ENCODE measurements at regions not wholly inside any gene's neighbourhood (a gene's known extent, or its start where the extent isn't known, plus 50 kb on each side); places are given as distances from the start of the nearest gene placed in this dataset.

DNA sequence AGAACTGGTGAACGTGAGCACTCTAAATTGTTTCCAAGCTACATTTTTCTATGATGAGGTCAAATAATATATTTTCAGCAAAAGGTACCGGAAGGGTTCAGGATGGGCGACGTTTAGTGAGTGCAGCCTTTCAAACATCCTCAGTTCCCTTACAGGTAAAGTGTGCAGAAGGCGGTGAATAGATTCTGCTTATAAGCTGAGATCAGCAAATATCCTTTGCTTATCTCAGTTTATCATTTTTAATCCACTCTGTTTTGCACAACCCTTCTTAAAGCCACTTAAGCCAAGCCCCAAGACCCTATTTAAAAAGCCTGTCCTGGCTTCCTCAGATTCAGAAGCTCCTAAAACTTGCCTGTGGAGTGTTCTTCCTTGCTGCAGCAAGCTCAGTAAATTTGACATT lies 103.1 kb upstream of the DGKB start:
- CTCF ChIA-PET, result interaction anchor here (0.6 to 3.2 kb wide), 3 partner anchors 10 to 855 kb away, joined by 3 to 15 read pairs (median 3); no protein-coding TSS in a partner anchor
- POLR2A ChIA-PET, result no interaction called here
- TF ChIP-seq TARDBP (IDR thresholded peaks at IDR 0.05) (no peak), SP1 (IDR thresholded peaks at IDR 0.05) (no peak), ARNT (IDR thresholded peaks at IDR 0.05) (no peak), CTBP1 (IDR thresholded peaks at IDR 0.05; ENCODE audit: borderline replicate concordance) (no peak), SUZ12 (IDR thresholded peaks at IDR 0.05) (no peak), ELF4 (IDR thresholded peaks at IDR 0.05) (no peak), HDGF (IDR thresholded peaks at IDR 0.05; ENCODE audit: borderline replicate concordance) (no peak), FOXM1 (IDR thresholded peaks at IDR 0.05; ENCODE audit: borderline replicate concordance) (no peak), NFRKB (IDR thresholded peaks at IDR 0.05) (no peak), BHLHE40 (IDR thresholded peaks at IDR 0.05; ENCODE audit: borderline replicate concordance) (no peak), LEF1 (IDR thresholded peaks at IDR 0.05; ENCODE audit: borderline replicate concordance) (no peak), L3MBTL2 (conservative IDR thresholded peaks at IDR 0.05) (no peak), FOXA1 (IDR thresholded peaks at IDR 0.05) (no peak), FOXK2 (IDR thresholded peaks at IDR 0.05) (no peak), ZNF384 (IDR thresholded peaks at IDR 0.05) (no peak)
- TF ChIP-seq, protein P1, sequence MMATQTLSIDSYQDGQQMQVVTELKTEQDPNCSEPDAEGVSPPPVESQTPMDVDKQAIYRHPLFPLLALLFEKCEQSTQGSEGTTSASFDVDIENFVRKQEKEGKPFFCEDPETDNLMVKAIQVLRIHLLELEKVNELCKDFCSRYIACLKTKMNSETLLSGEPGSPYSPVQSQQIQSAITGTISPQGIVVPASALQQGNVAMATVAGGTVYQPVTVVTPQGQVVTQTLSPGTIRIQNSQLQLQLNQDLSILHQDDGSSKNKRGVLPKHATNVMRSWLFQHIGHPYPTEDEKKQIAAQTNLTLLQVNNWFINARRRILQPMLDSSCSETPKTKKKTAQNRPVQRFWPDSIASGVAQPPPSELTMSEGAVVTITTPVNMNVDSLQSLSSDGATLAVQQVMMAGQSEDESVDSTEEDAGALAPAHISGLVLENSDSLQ (IDR thresholded peaks at IDR 0.05), result no peak
- DNase-seq (ENCODE audit: extremely low spot score), result no peak

DNA sequence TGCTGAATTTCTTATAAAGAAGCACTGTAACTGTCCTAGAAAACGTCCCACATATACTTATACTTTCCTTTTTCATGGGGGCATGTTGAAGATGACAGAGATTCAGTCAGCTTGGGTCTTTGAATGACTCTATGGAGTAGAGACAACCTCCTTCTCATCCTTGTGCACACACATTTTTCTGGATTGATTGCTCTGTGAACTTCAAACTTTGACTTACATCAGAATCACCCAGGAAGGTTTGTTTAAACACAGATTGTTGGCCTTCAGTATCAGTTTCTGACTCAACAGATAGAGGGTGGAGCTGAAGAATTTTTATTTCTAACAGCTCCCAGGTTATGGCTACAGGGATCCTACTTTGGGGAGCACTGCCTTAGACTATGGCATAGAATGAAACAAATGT lies 97.6 kb upstream of the DGKB start:
- DNase-seq (ENCODE audit: extremely low spot score), result no peak
- POLR2A ChIA-PET, result no interaction called here
- TF ChIP-seq ZNF384 (IDR thresholded peaks at IDR 0.05) (no peak), BHLHE40 (IDR thresholded peaks at IDR 0.05; ENCODE audit: borderline replicate concordance) (no peak), HDGF (IDR thresholded peaks at IDR 0.05; ENCODE audit: borderline replicate concordance) (no peak), TARDBP (IDR thresholded peaks at IDR 0.05) (no peak), LEF1 (IDR thresholded peaks at IDR 0.05; ENCODE audit: borderline replicate concordance) (no peak), NFRKB (IDR thresholded peaks at IDR 0.05) (no peak), FOXM1 (IDR thresholded peaks at IDR 0.05; ENCODE audit: borderline replicate concordance) (no peak), SUZ12 (IDR thresholded peaks at IDR 0.05) (no peak)
- CTCF ChIA-PET, result no interaction called here

DNA sequence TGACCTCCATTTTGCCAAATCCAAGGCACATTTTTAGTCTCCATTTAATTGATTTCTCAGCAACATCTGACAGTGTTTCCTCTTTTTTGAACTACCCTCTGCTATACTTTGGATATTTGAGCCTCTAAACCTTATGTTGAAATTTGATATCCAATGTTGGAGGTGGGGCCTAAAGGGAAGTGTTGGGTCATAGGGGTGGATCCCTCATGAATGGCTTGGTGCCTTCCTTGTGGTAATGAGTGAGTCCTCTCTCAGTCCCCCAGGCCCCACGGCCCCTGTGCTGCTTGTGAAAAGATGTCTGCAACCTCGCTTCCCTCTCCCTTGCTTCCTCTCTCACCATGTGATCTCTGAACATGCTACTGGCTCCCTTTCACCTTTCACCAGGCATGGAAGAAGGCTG lies 96.8 kb upstream of the DGKB start:
- ChIA-PET POLR2A (no interaction called here), CTCF (no interaction called here)
- no peak for TF ChIP-seq SUZ12 (IDR thresholded peaks at IDR 0.05)
- TF ChIP-seq TARDBP (IDR thresholded peaks at IDR 0.05), result no peak
- TF ChIP-seq ZNF384 (IDR thresholded peaks at IDR 0.05), result no peak
- TF ChIP-seq BHLHE40 (IDR thresholded peaks at IDR 0.05; ENCODE audit: borderline replicate concordance), result no peak
- TF ChIP-seq SP1 (IDR thresholded peaks at IDR 0.05), result no peak
- no peak for TF ChIP-seq NFRKB (IDR thresholded peaks at IDR 0.05)
- no peak for TF ChIP-seq FOXA1 (IDR thresholded peaks at IDR 0.05)
- TF ChIP-seq ARNT (IDR thresholded peaks at IDR 0.05), result no peak
- no peak for TF ChIP-seq L3MBTL2 (conservative IDR thresholded peaks at IDR 0.05)
- no peak for DNase-seq (ENCODE audit: extremely low spot score)

DNA sequence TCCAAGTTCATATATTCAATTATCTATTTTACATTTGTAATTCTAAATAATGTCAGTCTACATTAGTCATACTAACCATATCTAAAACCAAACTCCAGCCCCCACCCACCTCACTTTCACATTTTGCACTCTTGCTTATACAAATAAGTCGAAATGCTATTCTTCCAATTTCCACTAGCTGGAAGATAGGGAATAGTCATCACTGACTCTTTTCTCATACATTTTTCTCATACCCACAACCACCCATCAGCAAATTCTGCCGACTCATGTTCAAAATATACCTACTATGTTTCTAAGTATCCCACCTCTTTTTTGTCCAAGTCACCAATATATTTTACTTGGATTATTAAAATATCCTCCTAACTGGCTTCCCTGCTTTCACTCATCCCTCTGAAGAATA lies 93.2 kb upstream of the DGKB start:
- no peak for DNase-seq (ENCODE audit: extremely low spot score)
- ChIA-PET POLR2A (no interaction called here), CTCF (no interaction called here)
- TF ChIP-seq SP1 (IDR thresholded peaks at IDR 0.05), result no peak
- no peak for TF ChIP-seq HDGF (IDR thresholded peaks at IDR 0.05; ENCODE audit: borderline replicate concordance)
- no peak for TF ChIP-seq ARNT (IDR thresholded peaks at IDR 0.05)
- no peak for TF ChIP-seq LEF1 (IDR thresholded peaks at IDR 0.05; ENCODE audit: borderline replicate concordance)
- no peak for TF ChIP-seq ELF4 (IDR thresholded peaks at IDR 0.05)
- TF ChIP-seq, protein P1 (IDR thresholded peaks at IDR 0.05), result no peak
- TF ChIP-seq BHLHE40 (IDR thresholded peaks at IDR 0.05; ENCODE audit: borderline replicate concordance), result no peak
- TF ChIP-seq L3MBTL2 (conservative IDR thresholded peaks at IDR 0.05), result no peak

DNA sequence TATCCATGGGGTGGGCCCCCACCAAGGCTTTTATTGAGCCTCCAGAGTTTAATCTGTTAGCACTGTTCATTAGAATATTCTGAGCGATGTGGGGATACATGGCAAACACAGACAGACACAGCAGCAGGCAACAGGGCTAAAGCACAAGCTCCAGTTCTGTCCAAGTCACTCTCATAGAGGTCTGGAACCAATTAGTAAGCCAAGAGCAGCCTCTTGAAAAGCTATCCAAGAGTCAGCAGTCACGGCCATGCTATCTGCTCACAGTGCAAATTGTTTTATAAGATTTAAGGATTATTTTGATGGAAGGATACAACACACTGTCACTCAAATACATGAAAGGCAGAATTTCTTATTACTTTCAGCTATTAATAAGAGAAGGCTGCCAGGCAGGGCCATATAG lies 86.4 kb upstream of the DGKB start:
- DNase-seq (ENCODE audit: extremely low spot score), result no peak
- TF ChIP-seq LEF1 (IDR thresholded peaks at IDR 0.05; ENCODE audit: borderline replicate concordance) (no peak), SP1 (IDR thresholded peaks at IDR 0.05) (no peak), NFRKB (IDR thresholded peaks at IDR 0.05) (no peak), ELF4 (IDR thresholded peaks at IDR 0.05) (no peak), L3MBTL2 (conservative IDR thresholded peaks at IDR 0.05) (no peak), FOXM1 (IDR thresholded peaks at IDR 0.05; ENCODE audit: borderline replicate concordance) (no peak), FOXK2 (IDR thresholded peaks at IDR 0.05) (no peak), FOXA1 (IDR thresholded peaks at IDR 0.05) (no peak)
- POLR2A ChIA-PET, result no interaction called here
- CTCF ChIA-PET, result no interaction called here

DNA sequence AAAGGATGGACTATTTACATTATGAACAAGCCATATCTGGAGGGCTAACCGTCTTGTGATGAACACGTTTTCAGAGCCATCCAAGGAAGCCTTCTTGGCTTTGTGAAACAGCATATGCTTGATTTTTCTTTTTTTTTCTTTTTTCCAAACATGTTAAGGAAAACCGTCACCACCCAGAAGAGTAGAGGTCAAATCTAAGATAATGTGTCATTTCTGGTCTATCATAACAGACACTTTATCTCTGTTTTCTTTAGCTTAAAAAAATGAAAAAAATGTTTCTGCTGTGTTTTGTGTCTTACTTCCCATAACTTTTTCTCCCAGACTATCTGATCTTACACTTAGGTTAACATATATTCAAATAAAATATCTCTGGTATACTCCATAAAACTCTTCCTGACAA lies 76.1 kb upstream of the DGKB start:
- ChIA-PET CTCF (no interaction called here), POLR2A (no interaction called here)
- no peak for TF ChIP-seq CTBP1 (IDR thresholded peaks at IDR 0.05; ENCODE audit: borderline replicate concordance)
- TF ChIP-seq, protein P1 (IDR thresholded peaks at IDR 0.05), result no peak
- TF ChIP-seq SP1 (IDR thresholded peaks at IDR 0.05), result no peak
- no peak for TF ChIP-seq FOXK2 (IDR thresholded peaks at IDR 0.05)
- no peak for TF ChIP-seq L3MBTL2 (conservative IDR thresholded peaks at IDR 0.05)
- no peak for TF ChIP-seq NFRKB (IDR thresholded peaks at IDR 0.05)
- TF ChIP-seq BHLHE40 (IDR thresholded peaks at IDR 0.05; ENCODE audit: borderline replicate concordance), result no peak
- no peak for TF ChIP-seq FOXM1 (IDR thresholded peaks at IDR 0.05; ENCODE audit: borderline replicate concordance)
- DNase-seq (ENCODE audit: extremely low spot score), result no peak

DNA sequence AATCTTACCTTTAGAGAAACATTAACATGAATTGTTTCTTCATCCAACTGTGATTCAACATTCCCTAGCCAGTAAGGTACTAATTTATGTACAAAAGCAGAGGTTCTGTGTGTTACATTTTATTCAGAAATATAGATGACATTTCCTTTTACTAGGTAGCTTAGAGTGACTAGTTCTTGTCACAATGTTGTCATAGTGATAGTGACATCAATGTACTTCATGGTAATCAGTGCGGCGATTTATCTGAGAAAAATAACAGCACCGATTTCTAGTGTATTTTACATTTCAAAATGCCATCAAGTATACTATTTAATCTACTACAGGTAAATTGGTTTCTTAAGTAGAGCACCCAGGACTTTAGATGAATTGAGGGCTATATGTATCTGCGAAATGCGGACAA lies 72.1 kb upstream of the DGKB start:
- CTCF ChIA-PET, result no interaction called here

More for the DNA sequence above, 72.1 kb upstream of the DGKB start:
- POLR2A ChIA-PET, result interaction anchor here (0.6 kb wide), 1 partner anchor 149 kb away, joined by 3 read pairs; no protein-coding TSS in a partner anchor
- DNase-seq (ENCODE audit: extremely low spot score), result no peak
- TF ChIP-seq HDGF (IDR thresholded peaks at IDR 0.05; ENCODE audit: borderline replicate concordance), result no peak
- no peak for TF ChIP-seq SUZ12 (IDR thresholded peaks at IDR 0.05)
- TF ChIP-seq ZNF384 (IDR thresholded peaks at IDR 0.05), result no peak

Measured in HEK293T (cell line).